CD1c-positive myeloid dendritic cell (primary cell): ENCODE measurements at regions not wholly inside any gene's neighbourhood (a gene's known extent, or its start where the extent isn't known, plus 50 kb on each side); places are given as distances from the start of the nearest gene placed in this dataset.
"Not testable (repeated sequence)": the region's sequence is repeated elsewhere in the genome, so short reads cannot be mapped to it uniquely, and the experiment has no call there.

ENCODE experiments used
- DNase-seq: peaks from one replicate; pipeline ENCODE4 v3.0.0-alpha.2; 2016; ENCODE audit errors: extremely low spot score

- no peak for DNase-seq
These were observed 1030.3 kb upstream of the LCORL start for GRCh38 chr4:19051831-19052230.

DNA sequence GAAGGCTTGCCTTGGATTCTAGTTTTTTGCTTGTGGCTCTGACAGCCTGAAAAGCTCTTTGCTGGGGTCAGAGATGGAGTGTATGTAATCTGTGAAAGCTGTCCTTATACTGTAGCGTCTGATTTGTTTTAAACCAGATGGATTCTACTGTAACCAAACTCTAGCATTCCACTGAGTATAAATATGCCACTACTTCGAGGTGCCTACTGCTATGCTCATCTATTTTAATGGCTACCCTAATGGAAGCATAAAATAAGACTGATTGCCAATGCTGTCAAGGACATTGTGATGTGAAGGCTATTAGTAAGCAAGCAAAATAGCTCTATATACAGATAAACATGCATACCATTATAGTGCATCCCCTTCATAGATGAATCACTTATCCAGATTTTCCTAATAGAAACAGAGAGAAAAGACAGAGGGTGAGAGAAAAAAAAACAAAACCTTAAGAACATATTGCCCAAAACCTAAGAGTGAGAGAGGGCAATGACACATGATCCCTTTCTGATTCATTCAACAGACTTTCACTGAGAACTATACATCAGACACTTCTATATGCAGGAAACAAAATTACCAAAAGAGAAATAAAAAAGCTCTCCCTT is 1025.8 kb upstream of the LCORL start:
- no peak for DNase-seq

- DNase-seq = no peak
These were observed 1018.3 kb upstream of the LCORL start for GRCh38 chr4:19039816-19040215.

GRCh38 chr4:19038231-19038630 is 1016.7 kb upstream of the LCORL start:
- no peak for DNase-seq

GRCh38 chr4:19033816-19034733 is 1012.5 kb upstream of the LCORL start:
- no peak for DNase-seq

DNA sequence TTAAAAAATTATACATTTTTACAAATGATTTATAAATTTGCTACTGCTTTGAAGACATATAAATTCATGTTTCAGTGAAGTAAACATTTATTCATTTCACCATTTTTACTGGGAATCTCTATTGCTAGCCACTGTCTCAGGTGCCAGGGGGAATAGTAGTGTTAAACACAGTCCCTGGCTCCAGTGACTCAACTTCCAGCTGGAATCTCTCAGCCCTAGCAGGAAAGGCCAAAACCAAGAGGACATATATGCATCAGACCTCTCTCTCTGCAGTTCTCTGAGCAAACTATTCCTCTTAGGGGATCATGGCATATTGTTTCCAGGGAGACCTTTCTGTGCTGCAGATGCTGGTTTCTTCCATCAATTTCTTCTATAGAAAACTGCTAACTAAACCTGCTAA is 1009.0 kb upstream of the LCORL start:
- no peak for DNase-seq

- no peak for DNase-seq
These were observed 1008.5 kb upstream of the LCORL start for GRCh38 chr4:19030048-19030447.

DNA sequence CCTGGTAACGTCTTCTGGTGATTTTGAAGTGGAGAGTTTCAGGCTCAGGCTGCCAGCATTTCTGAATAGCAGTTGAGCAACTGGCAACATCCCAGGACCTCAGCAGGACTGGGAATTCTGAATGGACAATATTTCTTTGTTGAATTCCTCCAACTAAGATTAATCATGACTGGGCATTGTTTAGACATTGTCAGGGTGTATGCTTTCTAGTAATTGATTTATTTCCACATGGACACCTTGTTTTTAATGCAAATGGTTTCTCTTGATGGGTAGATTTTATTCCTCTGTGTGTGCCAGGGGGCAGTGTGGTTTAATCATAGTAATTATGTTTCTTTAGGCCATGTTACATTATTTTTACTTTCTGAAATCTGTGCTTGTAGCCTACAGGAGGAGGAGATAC is 1004.7 kb upstream of the LCORL start:
- no peak for DNase-seq

- no peak for DNase-seq
These were observed 1003.5 kb upstream of the LCORL start for GRCh38 chr4:19025031-19025430.

DNA sequence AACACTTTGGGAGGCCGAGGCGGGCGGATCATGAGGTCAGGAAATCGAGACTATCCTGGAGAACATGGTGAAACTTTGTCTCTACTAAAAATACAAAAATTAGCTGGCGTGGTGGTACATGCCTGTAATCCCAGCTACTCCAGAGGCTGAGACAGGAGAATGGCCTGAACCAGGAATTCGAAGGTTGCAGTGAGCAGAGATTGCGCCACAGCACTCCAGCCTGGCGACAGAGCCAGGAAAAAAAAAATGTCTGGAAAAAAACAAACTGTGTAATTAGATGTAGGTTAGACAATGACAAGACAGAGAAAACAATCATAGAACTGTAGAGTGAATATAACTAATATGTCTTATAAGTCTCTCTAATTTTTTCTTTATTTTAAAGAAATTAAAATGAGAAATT is 1002.5 kb upstream of the LCORL start:
- DNase-seq = no peak

GRCh38 chr4:19021617-19022016 is 1000.1 kb upstream of the LCORL start:
- no peak for DNase-seq

GRCh38 chr4:19016550-19016949 is 995.0 kb upstream of the LCORL start:
- not testable (repeated sequence) for DNase-seq

- DNase-seq = no peak
These were observed 993.0 kb upstream of the LCORL start for GRCh38 chr4:19014594-19014993.

GRCh38 chr4:19010761-19011160 is 989.2 kb upstream of the LCORL start:
- no peak for DNase-seq

GRCh38 chr4:19009881-19010280 is 988.3 kb upstream of the LCORL start:
- DNase-seq = no peak

- DNase-seq = no peak
These were observed 983.7 kb upstream of the LCORL start for GRCh38 chr4:19005211-19005610.

GRCh38 chr4:19002170-19002569 is 980.6 kb upstream of the LCORL start:
- DNase-seq = no peak

- DNase-seq = no peak
These were observed 978.0 kb upstream of the LCORL start for GRCh38 chr4:18999595-18999994.

GRCh38 chr4:18981234-18981615 is 959.7 kb upstream of the LCORL start:
- no peak for DNase-seq

GRCh38 chr4:18980516-18981233 is 959.1 kb upstream of the LCORL start:
- DNase-seq = no peak

DNA sequence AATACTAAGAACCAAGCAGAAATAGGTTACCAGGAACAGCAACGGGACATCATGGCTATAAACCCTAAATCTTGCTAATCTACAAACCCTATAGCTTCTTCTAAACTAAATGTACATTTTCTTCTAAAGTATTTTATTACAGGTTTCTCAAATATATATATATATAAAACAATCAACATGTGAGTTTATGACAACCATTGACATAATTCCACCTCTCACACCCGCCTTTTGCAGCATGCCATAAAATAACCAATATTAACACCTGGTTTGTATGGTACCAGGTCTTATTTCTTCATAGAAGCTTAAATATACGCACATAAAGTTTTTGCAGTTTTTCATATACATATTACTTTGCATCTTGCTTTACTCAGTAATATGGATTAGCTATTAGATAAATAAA is 955.3 kb upstream of the LCORL start:
- no peak for DNase-seq

GRCh38 chr4:18975916-18976808 is 954.6 kb upstream of the LCORL start:
- DNase-seq = no peak
